RKO (cell line): ENCODE measurements at regions not wholly inside any gene's neighbourhood (a gene's known extent, or its start where the extent isn't known, plus 50 kb on each side); places are given as distances from the start of the nearest gene placed in this dataset.

Experiments used
- DNase-seq: peaks from one replicate; pipeline ENCODE4 v3.0.0-alpha.2; 2016; ENCODE audit warnings: low spot score

GRCh38 chr4:156595041-156595440, 376.6 kb downstream of the PDGFC start:
- no peak for DNase-seq

- no peak for DNase-seq
Measured at GRCh38 chr4:156594624-156595023, 377.0 kb downstream of the PDGFC start.

DNA sequence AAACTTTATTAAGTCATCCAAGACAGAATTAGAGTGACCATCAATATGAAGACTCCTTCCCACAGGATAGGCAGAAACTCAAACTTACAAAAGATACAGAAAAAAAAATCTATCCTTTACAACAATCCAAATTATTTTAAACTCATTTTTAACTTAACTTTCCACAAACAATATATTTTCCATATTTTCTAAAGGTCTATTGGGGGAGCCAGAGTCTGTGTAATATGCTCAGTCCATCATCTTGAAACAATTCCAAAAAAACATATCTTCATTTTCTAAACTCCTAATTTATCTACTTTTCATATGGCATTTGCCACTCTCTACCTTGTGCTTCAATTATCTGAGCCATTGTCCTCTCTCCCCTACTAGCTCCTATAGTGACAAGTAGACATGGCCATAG, 378.1 kb downstream of the PDGFC start:
- no peak for DNase-seq

GRCh38 chr4:156591679-156592078, 379.9 kb downstream of the PDGFC start:
- DNase-seq: no peak

DNA sequence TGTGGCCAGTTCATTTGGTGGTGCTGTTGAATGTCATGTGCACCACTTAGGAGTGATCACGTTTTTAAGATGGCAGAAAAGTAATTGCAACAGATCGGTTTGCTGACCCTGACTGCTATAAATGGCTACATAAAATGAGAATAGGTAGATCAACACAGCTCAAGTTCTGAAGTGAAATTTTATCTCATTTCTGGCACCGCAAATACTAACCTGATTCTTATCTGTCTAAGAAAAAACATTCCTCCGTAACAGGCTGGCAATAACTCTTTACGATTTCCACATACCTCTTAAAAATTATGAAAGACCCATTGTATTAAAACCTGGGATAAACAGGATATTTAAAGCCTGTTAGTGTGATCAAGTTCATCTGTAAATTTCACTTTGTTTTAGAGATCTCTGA, 387.5 kb downstream of the PDGFC start:
- no peak for DNase-seq

DNA sequence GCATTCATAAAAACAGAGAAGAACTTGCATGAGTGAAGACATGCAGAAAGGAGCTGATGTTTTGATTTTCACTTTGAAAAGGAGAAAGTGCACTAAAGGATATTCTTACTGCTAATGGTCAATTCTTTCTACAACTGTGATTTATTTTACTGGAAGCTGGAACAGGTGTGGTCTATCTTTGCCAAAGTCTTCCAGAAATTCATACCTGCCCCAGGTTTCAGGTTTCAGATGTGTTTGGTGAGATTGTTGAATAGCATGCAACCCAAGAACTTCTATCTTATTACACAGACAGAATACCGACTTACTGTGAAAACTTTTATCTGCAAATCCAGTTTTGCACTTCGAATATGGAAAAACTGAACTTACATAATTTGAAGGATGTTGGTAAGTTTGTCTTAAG, 388.3 kb downstream of the PDGFC start:
- DNase-seq: no peak

DNA sequence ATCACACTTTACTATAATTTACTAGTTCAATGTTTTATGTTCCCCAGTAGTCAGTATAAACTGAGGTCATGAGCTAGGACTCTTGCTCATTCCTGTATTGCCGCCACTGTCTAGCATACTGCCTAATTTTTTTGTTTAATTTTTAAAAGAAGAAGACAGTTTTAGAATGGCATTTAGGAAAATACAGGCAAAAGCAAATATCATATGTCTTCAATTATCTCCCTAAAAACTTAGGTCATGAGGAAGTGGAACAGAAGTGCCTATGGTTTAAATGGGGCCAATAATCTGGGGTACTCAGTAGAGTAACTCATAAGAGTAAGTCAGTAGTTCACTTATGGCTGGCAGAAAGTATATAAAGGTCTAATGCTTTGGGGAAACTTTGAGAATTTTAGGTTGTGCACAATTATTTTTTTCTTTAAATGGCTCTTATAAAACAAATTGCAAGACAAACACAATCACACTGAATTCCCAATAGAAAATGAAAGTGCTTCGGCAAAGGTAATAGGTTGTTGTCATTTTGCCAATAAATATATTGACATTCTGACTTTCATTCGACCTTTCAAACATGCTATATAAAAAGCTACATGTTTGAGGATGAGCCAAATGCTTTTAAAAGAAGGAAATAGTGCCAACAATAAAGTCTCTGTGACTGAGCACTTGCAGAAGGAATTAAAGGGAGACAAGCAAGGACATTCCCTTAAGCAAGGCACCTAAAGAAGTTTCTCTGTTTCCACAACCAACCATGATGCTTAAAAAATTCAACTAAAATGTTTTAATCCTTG, 390.1 kb downstream of the PDGFC start:
- DNase-seq: no peak

DNA sequence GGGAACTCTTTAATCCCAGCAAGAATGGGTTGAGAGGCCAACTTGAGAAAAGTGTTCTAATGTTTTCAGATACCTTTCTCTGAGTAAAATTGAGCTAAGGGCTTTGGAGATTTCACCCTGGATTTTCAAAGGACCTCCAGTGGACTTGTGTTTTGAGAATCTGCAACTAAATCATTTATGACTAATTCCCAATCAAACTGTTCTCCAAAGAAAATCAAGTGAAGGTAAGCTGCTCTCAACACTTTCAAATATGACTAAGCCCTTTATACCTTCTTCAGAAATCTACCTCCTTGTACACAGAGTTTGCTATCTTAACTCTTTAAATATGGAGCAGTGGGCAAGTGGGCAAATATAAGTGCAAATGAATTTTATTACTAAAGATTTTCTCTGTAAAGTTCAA, 392.9 kb downstream of the PDGFC start:
- DNase-seq: no peak

DNA sequence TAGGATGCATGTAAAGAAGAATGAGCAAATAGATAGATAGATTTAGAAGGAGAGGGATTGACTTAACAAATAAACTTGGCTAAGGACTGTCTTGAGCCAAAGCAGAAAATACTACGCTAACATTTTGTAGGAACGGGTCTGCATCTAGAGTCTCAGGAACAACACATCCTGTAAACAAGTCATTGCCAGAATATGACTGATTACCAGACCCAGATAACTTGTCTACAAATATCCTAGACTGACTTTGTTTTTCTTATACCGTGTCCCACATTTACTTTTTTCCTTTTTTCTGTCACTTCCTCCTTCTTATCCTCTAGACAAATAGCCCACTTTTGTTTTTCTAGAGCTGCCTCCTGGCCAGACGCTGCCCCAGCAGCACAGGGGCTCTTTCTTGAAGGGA, 393.6 kb downstream of the PDGFC start:
- no peak for DNase-seq

DNA sequence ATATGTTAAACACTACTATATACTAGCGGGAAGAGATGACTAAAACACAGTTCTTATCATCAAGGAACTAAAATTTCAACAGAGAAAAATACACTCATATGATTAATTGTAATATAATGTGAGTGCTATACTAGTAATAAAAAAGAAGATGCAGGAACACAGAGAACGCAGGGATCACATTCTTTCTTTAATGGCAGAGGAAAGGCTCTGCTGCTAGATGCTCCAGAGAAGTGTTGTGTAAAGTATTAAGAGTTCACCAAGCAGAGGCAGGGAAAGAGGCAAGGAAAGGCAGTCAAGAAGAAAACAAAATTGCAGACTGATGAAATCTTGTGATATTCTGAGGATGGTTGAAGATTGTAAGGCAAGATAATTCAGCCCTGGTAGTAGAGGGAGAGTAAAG, 394.7 kb downstream of the PDGFC start:
- no peak for DNase-seq

DNA sequence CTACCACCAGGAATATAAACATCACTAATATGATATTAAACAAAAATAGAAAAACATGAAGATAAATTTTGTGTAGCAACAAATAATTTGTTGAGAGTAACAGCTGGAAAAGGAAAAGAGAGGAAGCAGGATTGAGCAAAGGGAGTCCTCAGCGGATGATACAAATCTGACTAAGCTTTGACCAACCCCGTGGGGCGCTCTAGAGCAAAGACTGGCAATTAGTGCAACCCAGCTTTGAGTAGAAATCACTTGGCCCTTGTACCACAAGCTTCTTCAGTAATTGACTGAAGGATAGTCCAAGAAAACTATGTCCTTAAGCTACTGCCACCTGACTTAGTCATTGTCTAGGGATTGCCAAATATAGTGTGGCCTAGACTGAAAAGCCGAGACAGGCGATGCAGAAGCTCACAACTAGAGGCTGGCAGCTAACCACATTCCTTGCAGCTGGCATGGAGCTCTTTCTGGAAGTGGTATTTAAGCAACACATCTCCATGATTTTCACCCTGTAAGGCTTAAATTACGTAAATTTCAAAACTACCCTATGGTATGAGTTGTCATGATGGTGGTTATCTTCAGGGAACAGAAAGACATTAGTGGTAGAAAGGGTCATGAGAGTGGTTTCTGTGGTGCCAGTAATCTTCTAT, 396.0 kb downstream of the PDGFC start:
- DNase-seq: no peak

GRCh38 chr4:156571146-156571545, 400.5 kb downstream of the PDGFC start:
- no peak for DNase-seq

DNA sequence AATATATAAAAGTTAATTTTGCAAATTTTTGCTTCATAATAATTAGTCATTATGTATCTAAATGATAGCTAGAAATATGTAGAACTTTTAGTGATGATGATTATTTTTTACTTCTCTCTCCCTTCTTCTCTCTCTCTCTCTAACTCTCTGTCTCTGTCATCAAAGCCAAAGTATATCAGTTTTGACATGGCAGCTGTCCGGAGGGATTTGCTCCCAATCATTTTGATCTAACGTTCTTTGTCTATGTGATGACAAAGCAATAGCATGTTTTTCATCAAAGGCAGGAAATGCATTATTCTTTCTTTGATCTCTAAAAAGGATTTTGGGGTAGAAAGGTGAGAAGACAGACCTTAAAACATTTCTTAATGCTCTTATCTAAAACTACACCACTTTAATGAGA, 402.1 kb downstream of the PDGFC start:
- no peak for DNase-seq

DNA sequence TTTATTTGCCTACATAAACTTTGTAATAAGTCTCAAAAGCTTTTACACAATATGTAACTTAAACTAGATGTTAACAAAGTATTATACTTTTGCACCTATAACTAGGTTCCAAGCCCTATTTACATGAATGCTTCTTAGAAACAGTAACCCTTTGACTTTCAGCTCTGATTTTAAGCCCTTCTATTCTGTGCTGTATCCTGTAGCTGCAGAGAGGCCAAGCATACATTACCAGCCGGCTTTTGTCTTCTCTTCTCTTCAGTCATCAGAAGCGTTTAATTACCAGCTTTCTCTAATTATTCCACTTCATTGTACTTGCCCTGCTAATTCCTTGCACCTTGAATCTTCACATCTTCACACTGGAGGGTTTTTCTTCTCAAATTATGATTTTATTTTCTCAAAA, 403.1 kb downstream of the PDGFC start:
- no peak for DNase-seq

GRCh38 chr4:156568041-156568440, 403.6 kb downstream of the PDGFC start:
- DNase-seq: no peak

GRCh38 chr4:156560701-156561100, 410.9 kb downstream of the PDGFC start:
- peak; percentile 18 for DNase-seq

GRCh38 chr4:156559346-156559745, 412.3 kb downstream of the PDGFC start:
- DNase-seq: no peak

DNA sequence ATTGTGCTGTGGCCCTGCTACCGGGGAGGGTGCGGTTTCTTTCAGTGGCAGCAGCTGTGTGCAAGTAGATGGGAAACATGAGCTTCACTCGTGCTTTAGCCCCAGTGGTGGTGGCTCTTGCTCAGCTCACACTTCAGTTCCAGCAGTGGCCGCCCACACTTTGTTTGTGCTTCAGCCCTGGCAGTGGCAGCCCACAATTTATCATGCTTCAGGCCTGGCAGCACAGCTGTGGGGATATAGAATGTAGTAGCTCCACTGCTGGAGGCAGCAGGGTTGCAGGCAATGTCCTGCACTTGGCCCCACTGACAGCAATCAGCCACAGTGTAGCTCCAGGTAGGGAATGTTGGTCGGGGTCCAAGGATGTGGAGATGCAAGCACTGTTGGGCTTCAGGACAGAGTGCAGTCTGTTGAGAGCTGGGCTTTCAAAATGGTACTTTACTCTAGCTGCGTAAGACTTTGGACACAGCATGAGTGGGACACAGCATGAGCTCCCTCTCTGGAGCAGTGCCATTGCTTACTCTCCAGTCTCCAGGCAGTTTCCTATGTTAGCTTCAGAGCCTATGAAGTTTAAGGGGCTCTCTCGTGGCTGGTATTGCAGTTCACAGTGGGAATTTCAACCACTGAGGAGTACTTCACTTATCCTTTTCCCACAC, 413.1 kb downstream of the PDGFC start:
- no peak for DNase-seq

- no peak for DNase-seq
Measured at GRCh38 chr4:156557920-156558319, 413.7 kb downstream of the PDGFC start.

GRCh38 chr4:156556336-156556735, 415.3 kb downstream of the PDGFC start:
- no peak for DNase-seq

DNA sequence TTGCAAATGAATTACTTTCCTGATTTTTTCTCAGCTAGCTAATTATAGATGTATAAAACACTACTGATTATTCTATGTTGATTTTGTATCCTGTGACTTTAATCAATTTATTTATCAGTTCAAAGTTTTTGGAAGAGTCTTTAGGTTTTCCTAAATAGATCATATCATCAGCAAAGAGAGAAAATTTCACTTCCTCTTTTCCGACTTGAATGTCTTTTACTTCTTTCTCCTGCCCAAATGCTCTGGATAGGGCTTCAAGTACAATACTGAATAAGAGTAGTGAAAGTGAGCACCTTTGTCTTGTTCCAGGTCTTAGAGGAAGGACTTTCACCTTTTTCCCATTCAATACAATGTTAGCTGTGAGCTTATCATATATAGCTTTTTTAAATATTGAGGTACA, 417.9 kb downstream of the PDGFC start:
- DNase-seq: no peak

GRCh38 chr4:156547891-156548290, 423.7 kb downstream of the PDGFC start:
- no peak for DNase-seq

DNA sequence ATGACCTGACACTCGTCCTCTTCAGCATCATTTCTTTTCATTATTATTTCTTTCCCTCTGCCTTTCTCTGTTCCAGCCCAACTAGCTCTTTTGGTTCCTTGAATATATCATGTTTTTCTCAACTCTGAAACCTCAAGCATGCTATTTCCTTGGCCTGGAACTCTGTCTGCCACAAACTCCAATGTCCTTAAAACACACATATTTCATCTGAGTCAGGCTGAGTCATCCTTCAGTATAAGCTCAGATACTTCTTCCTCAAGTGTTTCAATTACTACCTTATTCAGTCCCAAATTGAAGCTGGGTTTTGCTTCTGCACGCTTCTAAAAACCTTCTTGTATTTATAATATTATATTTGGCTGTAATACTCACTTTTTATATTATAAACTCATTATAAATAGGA, 424.2 kb downstream of the PDGFC start:
- DNase-seq: peak; percentile 9
